Activated CD8-positive, alpha-beta memory T cell treated with anti-CD3 and anti-CD28 coated beads for 36 hours (primary cell): ENCODE measurements at regions not wholly inside any gene's neighbourhood (a gene's known extent, or its start where the extent isn't known, plus 50 kb on each side); places are given as distances from the start of the nearest gene placed in this dataset.

ENCODE experiments used
- CTCF ChIA-PET: fragments of 350-600 bp; sonication (Branson Sonifier 250); formaldehyde crosslinking; loops from one replicate; lab custom pipeline; 2021; ENCODE audit warnings: antibody characterized with exemption; lab: Charles Lee
- POLR2A ChIA-PET: fragments of 350-600 bp; sonication (Branson Sonifier 250); formaldehyde crosslinking; loops from one replicate; lab custom pipeline; 2021; ENCODE audit warnings: antibody characterized with exemption; lab: Charles Lee

DNA sequence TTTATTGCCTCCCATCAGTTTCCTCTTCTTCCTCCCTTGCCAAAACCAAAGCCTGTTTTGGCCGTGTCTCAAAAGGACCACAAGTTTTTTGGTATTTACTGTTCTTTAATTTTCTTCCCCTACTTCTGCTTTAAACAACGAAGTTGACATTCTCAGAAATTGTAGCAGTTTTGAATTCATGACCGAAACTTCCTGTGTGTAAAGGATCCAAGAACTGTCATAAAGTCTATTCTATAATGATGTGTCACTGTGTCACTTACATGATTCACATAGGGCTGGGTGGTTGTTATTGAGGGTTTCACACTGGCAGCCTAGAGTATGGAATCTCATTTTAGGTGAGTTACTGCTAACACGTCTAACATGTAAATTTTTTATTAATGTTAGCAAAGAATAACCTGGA is 741.0 kb upstream of the KLHL1 start:
- CTCF ChIA-PET: no interaction called here

DNA sequence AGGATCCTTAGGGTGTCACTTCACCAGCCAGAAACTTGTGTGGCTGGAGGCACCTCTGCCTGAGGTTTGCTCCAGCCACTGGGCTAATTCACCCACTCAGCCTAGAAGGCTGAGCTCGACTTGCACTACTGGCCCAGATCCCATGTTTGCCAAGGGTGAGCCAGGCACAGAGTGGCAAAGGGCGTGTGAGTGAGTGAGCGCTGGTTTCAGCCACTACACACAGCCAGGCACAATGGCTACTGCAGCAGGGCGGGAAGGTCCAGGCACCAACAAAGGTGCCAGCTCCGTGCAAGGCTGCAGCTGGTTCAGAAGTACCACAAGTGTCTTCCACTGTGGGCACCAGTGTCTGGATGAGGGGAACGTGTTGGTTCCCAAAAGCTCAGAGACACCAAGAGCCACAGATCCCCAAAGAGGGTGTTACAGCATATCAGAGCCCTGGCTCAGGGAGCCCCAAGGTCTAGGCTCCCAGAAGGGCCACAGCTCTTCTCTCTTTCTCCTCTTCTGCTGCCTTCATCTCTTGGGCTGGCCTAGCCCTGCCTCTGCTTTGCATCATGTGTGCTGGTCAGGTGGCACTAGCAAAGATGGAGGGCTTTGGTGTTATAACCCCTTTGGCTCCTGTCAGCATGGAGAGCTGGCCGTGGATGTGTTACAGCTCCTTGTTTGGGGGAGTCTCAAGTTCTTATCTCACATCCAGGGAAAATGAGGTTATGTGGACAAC is 736.3 kb upstream of the KLHL1 start:
- CTCF ChIA-PET: no interaction called here
- POLR2A ChIA-PET: no interaction called here

More for the DNA sequence above, 741.0 kb upstream of the KLHL1 start:
- POLR2A ChIA-PET: no interaction called here

DNA sequence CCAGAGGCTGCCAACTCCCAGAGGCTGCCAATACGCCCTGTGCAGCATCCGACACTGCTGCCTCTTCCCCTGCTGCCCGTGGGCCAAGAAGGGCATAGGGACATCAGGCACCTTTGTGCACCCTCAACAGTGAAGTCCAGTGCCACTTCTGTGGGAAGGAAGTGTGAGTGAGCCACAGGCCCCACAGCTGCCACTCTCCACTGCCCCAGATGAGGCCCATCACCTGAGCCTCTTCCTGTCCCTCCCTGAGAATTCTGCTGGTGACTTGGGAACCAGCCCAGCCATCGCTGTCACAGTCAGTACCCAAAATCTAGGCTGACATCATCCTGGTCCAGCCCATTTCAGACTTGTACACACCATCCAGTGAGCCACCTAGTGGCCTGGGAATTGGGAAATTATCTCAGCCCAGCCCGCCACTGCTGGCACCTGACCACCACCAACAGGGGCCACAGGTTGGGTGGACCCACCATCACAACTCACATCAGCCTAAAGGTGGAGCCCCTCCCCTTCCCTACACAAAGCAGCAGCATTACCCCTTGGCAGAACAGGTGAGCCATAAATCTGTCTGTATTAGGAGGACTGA is 733.9 kb upstream of the KLHL1 start:
- POLR2A ChIA-PET: no interaction called here
- CTCF ChIA-PET: no interaction called here

DNA sequence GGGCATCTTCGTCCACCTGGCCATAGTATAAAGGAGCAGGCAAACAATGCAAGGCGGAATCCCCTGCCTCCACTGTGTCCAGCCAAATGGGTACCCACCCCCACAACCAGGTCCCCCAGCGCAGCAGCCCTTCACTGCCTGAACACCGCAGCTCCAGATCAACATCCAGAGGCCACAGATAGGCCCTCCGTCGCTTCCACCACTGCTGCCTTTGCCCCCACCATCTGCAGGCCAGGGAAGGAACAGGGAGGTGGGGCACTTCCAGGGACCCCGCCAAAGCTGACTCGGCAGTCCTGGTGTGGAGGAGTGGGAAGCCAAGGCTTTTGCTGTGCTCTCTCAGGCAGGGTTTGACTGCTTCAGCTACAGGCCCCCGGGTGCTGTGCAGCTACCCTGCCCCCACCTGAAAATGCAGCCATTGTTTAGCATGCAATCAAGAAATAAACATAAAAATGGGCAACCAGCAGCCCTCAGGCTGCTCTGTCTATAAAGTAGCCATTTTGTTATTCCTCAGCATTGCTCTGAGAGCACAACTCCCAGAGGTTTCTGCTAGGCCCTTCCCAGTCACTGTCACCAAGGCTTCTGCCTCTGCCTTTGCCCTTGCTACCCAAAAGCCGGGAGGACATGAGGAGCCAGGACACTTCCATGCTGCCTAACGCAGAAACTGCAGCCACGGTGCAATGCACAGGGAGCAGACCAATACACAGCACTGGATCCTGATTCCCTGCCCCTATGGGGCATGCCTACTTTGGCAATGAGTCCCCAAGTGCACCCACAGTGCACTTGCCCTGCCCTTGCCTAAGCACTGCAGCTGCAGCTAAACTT is 733.2 kb upstream of the KLHL1 start:
- CTCF ChIA-PET: no interaction called here
- POLR2A ChIA-PET: no interaction called here

DNA sequence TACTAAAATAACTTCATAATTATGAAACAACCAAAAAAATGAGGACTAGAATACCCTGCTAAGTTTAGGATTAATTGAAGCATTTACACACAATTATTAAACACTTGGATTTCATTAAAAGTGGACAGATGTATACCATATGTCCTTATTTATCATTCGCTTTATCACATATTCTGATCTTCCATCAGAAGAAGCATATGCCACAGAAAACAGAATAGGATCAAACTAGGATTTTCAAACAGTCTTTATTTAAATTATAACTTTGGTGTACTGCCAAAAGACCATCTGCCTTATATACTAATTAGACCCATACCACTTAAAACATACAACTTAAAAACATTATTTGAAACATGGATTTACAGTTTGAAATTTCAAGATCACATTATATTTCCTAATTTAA is 727.1 kb upstream of the KLHL1 start:
- ChIA-PET POLR2A (no interaction called here), CTCF (no interaction called here)

DNA sequence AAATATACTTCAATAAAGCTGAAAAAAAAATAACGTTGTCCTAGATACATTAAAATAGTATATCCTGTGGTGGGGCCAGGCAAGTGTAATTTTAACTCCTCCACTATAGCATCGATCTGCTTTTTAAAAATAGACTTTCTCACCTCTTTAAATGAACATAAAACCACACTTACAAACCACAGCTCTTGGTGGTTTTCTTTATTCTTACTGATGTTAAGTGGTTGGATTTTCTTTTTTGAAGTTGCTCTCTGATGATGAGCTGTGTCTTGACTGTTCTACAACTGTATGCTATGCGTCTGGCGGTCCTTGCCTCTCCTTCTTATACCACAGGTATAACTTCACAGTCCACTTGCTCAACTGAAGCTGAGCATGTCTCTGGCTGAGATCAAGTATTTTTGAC is 721.5 kb upstream of the KLHL1 start:
- CTCF ChIA-PET: no interaction called here
- POLR2A ChIA-PET: no interaction called here

DNA sequence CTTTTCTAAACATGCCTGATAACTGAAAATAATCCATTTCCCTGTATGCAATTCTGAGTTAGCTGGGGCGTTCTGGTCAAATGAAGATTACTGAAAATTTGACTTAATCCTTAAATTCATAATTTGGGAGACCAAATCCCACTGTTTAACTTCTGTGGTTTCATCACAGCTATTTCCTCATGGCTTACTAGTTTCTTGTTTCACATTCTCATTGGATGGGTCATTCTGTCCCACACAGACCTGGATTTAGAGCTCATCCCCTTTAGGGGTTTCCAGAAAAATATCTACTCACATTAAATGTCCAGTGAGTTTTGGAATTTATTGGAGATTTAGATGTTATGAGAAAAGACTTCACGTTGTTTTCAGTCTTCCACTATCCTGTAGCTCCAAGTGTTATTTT is 709.3 kb upstream of the KLHL1 start:
- CTCF ChIA-PET: no interaction called here

DNA sequence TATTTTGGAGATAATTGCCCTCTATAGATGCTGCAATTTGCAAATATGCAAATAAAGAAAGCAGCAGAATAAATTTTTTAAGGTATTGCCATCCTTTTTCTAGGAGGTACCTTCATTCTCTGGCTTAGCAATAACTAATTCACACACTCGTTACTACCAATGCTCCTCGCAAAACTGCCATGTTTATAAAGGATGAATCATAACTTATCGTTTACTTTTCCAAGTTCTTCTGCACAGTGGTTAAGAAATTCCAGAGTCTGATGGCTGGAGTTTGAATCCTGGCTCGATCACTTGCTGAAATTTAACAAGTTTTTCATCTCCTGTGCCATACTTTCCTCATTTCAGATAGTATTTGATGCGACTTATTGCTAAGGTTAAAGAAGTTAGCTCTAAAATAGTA is 708.6 kb upstream of the KLHL1 start:
- ChIA-PET POLR2A (no interaction called here), CTCF (no interaction called here)

More for the DNA sequence above, 709.3 kb upstream of the KLHL1 start:
- POLR2A ChIA-PET: no interaction called here

DNA sequence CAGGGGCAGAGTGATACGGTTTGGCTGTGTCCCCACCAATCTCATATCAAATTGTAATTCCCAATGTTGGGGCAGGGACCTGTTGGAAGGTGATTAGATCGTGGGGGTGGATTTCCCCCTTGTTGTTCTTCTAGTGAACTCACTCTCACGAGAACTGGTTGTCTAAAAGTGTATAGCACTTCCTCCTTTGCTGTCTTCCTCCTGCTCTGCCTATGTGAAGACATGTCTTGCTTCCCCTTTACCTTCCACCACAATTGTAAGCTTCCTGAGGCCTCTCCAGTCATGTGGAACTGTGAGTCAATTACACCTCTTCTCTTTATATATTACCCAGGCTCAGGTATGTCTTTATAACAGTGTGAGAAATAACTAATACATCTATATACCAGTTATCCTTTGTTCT is 706.4 kb upstream of the KLHL1 start:
- ChIA-PET CTCF (no interaction called here), POLR2A (no interaction called here)

DNA sequence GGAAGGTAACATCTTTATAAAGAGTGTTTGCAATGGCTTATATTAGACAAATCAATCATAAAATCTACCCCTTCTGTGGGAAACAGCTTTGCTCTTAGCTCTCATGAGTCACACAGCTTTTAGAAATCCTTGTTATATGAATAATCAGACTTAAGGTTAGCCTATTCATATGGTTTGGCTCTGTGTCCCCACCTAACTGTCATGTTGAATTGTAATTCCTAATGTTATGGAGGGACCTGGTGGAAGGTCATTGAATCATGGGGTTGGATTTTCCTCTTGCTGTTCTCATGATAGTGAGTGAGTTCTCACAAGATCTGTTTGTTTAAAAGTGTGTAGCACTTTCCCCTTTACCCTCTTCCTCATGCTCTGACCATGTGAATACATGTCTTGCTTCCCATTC is 704.2 kb upstream of the KLHL1 start:
- ChIA-PET POLR2A (no interaction called here), CTCF (no interaction called here)

DNA sequence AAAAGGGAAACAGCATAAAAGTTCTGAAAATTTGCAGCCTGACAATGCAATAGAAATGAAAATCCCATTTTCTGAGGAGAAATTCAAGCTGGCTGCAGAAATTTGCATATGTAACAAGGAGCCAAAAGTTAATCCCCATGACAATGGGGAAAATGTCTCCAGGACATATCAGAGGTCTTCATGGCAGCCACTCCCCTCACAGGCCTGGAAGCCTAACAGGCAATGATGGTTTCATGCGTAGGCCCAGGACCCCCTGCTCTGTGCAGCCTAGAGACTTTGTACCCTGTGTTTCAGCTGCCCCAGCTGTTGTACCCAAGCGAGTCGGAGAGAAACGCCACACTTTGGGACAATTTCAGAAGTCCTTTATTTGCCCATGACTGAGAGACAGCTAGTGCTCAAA is 701.3 kb upstream of the KLHL1 start:
- POLR2A ChIA-PET: no interaction called here
- CTCF ChIA-PET: no interaction called here

DNA sequence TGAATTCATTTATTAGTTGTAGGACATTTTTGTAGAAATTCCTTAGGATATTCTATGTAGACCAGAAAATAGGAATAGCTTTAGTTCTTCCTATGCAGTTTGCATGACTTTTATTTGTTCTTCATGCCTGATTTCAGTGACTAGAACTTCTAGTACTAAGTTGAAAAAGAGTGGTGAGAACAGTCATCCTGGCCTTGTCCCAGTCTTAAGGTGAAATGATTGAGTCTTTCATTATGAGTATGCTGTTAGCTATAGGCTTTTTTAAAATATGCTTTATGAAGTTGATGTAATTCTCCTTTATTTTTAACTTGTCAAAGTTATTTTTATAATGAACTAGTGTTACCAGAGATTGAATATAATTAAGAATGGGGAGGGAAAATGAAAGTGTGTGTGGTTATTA is 690.1 kb upstream of the KLHL1 start:
- ChIA-PET CTCF (no interaction called here), POLR2A (no interaction called here)

DNA sequence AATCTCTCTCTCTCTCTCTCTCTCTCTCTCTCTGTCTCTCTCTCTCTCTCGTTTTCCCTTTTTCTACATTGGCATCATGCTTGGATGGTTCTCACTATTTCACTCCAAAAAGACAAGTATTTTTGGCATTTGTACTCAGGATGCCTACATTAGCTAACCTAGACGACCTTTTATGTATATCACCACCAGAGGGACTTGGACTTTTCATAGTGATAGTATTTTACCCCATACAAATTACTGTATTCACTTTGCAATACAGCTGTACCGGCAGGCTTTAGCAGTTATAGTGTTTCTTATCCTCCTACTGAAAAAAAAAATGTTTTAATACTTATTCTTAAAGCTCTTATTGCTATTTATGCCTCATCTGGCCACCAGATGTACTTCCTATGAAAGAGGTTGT is 687.2 kb upstream of the KLHL1 start:
- ChIA-PET CTCF (no interaction called here), POLR2A (no interaction called here)

DNA sequence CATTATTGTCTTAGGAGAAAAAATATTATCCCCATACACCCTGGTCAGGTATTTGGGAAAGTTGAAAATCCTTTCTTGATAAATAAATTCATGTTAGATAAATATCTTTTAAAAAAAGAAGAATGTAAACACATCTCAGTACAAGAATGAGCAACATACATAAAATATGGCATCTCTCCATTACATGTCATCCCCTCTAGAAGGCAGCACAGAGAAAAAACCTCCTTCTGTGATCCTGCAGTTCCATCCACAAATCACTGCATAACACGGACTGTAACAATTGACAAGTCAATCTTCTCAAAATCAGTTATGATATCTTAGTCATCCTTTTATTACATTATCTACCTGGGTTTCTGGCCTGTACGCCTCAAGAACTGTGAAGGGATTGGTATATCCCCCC is 683.9 kb upstream of the KLHL1 start:
- POLR2A ChIA-PET: no interaction called here
- CTCF ChIA-PET: no interaction called here

DNA sequence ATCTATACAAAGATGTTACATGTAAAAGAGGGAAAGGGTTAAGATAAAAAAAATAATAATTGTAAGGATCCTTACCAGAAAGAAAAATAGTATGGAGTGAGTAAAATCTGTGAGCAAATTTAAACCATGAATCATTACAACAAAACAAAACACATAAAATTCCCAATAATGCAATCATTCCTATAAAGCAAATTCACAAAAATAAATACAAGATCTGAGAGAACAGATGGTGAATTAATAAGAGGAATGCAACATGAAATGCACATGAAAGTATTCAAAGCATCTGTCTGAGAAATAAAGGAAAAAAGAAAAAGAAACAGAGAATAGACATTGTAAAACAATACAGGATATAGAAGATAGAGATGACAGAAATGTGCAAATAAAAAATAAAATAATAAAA is 681.5 kb upstream of the KLHL1 start:
- CTCF ChIA-PET: no interaction called here
- POLR2A ChIA-PET: no interaction called here

DNA sequence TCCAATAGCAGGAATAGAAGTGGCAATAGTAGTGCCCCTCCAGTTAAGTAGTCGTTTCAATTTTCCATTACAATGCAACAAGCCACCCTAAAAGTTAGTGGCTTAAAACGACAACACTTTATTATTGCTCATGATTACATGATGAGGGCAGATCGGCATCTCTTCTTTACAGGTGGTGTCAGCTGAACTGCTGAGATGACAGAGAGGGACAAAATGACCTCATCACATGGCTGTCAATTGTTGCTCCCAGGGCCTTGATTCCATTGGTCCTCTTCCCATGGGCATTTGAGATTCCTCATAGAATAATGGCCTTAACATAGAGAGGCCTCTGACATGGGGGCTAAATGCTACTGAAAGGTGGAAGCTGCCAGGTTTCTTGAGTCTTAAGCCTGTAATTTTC is 679.8 kb upstream of the KLHL1 start:
- POLR2A ChIA-PET: no interaction called here
- CTCF ChIA-PET: no interaction called here

DNA sequence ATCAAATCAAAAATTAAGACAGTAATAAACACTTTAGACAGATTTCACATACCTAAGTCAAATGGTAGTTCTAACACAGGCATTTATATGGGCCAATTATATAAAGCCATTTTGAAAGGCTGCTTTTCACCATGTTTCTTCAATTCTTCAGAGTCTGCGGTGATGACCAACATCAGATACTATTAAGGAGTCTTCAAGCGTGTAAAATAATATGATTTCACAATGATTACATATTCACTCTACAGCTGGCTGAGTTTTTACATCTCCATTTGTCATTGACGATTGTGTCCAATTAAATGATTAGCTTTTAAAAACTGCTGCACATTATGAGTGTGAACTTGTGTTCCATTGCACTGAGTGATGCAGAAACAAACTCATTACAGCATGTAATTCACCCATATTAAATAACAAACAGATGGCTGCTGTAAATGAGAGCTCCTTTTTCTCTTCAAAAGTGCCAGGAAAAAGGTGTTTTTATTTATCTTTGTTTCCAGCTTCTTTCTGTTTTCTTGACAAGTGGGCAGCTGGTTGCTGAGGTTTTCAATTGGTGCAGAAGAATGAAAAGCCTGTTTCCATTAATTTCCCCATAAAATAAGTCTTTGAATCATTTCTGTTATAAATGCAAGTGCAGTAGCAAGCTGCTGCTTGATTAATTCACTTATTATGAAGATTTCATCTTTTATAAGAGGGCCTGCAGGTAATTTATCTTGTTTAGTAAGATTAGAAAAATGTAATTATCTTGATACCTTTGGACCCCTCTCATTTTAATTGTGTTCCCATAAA is 676.1 kb upstream of the KLHL1 start:
- ChIA-PET CTCF (no interaction called here), POLR2A (no interaction called here)

DNA sequence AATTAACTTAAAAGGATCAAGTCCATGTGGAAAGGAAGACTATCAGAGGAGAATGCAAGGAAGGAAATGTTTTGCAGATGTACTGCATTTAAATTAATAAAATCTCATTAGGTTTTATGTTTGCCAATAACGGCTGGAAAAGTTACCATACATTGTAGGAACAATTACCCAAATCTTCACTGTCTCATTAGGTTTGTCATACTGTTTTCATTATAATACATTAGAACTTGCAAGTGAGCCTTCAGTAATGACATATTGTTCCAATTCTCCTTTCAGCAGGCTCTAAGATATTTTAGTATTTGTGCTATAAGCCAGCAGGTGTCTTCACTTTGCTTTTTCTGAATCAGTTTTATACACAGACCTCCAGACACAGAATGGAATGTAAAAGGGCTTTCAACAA is 661.6 kb upstream of the KLHL1 start:
- ChIA-PET POLR2A (no interaction called here), CTCF (no interaction called here)

DNA sequence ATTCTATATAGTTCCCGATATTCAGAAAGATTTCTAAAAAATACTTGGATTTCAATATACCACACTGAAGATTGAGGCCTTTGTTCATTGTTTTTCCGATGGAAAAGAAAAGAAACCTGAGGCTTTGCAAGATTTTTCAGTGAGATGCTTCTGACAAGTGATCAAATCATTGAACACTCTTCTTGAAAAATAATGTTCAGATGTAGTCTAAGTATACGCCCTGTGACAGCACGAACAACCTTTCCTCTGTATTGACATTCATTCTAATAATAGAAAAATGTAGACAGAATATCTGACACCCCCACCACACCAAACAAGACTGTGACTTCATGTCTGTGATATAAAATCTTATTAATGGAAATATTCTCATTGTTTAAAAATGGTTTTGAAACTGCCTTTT is 650.7 kb upstream of the KLHL1 start:
- POLR2A ChIA-PET: no interaction called here
- CTCF ChIA-PET: no interaction called here

DNA sequence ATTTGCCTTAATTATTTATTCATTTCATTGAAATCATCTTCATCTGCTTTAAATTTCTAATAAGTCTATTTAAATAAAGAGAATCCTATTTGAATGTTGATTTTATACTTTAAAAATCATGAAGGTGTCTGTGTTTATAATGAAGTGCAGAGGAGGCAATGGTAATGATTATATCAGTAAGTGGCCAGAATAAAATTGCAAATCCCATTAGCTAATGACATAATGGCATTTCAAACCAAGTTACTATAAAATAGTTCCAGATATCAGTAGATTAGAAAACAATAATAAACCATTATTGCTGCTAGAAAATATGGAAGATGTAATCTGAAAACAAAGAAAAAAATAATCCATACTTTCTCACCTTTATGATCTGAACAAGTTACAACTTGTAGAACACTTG is 647.8 kb upstream of the KLHL1 start:
- POLR2A ChIA-PET: no interaction called here
- CTCF ChIA-PET: no interaction called here
